ENCODE measurements at regions not wholly inside any gene's neighbourhood (a gene's known extent, or its start where the extent isn't known, plus 50 kb on each side); places are given as distances from the start of the nearest gene placed in this dataset.

DNA sequence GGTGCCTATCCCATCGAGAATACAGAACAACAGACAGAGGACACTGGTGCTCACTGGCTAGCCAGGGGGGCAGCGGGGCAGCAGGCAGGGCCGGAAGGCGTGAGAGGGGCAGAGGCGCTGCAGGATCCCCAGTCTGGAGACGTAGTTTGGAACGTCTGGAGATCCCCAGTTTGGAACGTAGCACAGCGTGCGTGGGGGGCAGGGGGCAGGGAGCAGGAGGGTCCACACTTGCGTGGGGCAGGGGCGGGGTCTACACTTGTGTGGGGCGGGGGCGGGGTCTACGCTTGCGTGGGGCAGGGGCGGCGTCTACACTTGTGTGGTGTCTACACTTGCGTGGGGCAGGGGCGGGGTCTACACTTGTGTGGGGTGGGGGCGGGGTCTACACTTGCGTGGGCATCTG is 107.2 kb downstream of the DACT2 start:
- no peak for TF ChIP-seq CREB1 (IDR thresholded peaks at IDR 0.05; ENCODE audit: low read depth)
- TF ChIP-seq FOXM1 (IDR thresholded peaks at IDR 0.05; ENCODE audit: borderline replicate concordance, low read depth), result no peak
- no peak for TF ChIP-seq TAF1 (IDR thresholded peaks at IDR 0.05; ENCODE audit: low read depth)
- no peak for TF ChIP-seq MAX (IDR thresholded peaks at IDR 0.05)
- no peak for TF ChIP-seq YY1 (IDR thresholded peaks at IDR 0.05; ENCODE audit: low read depth)
- TF ChIP-seq RAD21 (IDR thresholded peaks at IDR 0.05; ENCODE audit: low read depth), result no peak

All from Ishikawa (cell line).